Bronchial epithelial cell (primary cell): ENCODE measurements at regions not wholly inside any gene's neighbourhood (a gene's known extent, or its start where the extent isn't known, plus 50 kb on each side); places are given as distances from the start of the nearest gene placed in this dataset.
A peak's percentile ranks its signal among the peaks of the same experiment; 100 is the strongest.
"Not testable (repeated sequence)": the region's sequence is repeated elsewhere in the genome, so short reads cannot be mapped to it uniquely, and the experiment has no call there.

ENCODE experiments used
- DNase-seq: peaks from one replicate; pipeline ENCODE4 v3.0.0-alpha.2; 2010; ENCODE audit warnings: low read depth
- FAIRE-seq: peaks from 2 replicates; lab custom pipeline; 2011; peaks lifted over from hg19 to GRCh38; lab: Jason Lieb, UNC
- H3K27me3 ChIP-seq: 2 replicates; pipeline ENCODE4 v1.5.1; 2011; ENCODE audit warnings: low read length; ENCODE audit not compliant: control insufficient read depth, insufficient read depth
- H3K36me3 ChIP-seq: 2 replicates; pipeline ENCODE4 v1.5.1; 2011; ENCODE audit warnings: low read length; ENCODE audit not compliant: control insufficient read depth, insufficient read depth
- H3K4me3 ChIP-seq: 2 replicates; pipeline ENCODE4 v1.5.1; 2011; ENCODE audit warnings: mild to moderate bottlenecking, low read depth, low read length, control low read depth
- TF ChIP-seq, protein P1 (sequence below): IDR thresholded peaks from 2 replicates; pipeline ENCODE4 v1.5.1; 2011; ENCODE audit warnings: mild to moderate bottlenecking, moderate library complexity, low read length, control low read depth, inconsistent platforms; ENCODE audit not compliant: insufficient read depth, severe bottlenecking

DNA sequence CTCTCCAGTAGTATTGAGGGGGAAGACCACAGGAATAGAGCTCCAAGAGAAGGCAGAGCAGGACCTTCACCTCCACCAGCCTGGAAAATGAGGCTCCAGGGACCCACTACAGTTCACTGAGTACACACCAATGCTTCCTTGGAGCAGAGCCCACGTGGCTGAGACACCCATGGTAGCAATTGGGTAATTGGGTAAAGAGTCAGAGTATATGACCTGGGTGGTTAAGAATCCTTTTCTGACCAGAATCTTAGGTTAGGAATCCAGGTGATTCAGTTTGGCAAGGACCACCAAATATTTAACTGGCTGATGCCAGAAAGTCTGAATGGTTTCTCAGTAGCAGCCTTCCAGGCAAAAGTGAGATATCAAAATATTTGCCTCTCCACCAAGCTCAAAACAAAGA lies 107.7 kb downstream of the MDH1 start:
- Histone ChIP-seq H3K36me3 (no peaks in the 10 kb centered on the region), H3K27me3 (no peaks in the 10 kb centered on the region), H3K4me3 (no peak overlapping the region)
- TF ChIP-seq, protein P1, sequence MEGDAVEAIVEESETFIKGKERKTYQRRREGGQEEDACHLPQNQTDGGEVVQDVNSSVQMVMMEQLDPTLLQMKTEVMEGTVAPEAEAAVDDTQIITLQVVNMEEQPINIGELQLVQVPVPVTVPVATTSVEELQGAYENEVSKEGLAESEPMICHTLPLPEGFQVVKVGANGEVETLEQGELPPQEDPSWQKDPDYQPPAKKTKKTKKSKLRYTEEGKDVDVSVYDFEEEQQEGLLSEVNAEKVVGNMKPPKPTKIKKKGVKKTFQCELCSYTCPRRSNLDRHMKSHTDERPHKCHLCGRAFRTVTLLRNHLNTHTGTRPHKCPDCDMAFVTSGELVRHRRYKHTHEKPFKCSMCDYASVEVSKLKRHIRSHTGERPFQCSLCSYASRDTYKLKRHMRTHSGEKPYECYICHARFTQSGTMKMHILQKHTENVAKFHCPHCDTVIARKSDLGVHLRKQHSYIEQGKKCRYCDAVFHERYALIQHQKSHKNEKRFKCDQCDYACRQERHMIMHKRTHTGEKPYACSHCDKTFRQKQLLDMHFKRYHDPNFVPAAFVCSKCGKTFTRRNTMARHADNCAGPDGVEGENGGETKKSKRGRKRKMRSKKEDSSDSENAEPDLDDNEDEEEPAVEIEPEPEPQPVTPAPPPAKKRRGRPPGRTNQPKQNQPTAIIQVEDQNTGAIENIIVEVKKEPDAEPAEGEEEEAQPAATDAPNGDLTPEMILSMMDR: no peak
- FAIRE-seq (no peak), DNase-seq (peak; percentile 62)

DNA sequence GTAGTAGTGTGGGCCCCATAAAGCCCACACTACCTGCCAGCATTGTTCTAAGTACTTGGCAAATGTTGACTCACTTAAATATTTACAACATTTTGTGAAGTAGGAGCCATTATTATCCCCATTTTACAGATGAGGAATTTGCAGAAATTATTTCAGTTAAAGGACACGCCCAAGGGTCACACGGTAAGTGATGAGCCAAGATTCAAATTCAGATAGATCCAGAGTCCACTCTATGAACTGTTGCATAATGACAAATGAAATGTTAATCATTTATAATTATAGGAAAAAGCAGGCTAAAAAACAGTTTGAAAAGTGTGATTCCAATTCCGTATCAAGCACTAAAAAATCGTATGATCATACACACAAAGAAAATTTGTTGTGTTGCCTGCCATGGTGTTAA lies 108.4 kb downstream of the MDH1 start:
- H3K4me3 ChIP-seq: no peak overlapping the region
- DNase-seq: no peak
- no peak for FAIRE-seq
- no peaks in the 10 kb centered on the region for H3K36me3 ChIP-seq
- no peaks in the 10 kb centered on the region for H3K27me3 ChIP-seq
- TF ChIP-seq, protein P1: no peak

DNA sequence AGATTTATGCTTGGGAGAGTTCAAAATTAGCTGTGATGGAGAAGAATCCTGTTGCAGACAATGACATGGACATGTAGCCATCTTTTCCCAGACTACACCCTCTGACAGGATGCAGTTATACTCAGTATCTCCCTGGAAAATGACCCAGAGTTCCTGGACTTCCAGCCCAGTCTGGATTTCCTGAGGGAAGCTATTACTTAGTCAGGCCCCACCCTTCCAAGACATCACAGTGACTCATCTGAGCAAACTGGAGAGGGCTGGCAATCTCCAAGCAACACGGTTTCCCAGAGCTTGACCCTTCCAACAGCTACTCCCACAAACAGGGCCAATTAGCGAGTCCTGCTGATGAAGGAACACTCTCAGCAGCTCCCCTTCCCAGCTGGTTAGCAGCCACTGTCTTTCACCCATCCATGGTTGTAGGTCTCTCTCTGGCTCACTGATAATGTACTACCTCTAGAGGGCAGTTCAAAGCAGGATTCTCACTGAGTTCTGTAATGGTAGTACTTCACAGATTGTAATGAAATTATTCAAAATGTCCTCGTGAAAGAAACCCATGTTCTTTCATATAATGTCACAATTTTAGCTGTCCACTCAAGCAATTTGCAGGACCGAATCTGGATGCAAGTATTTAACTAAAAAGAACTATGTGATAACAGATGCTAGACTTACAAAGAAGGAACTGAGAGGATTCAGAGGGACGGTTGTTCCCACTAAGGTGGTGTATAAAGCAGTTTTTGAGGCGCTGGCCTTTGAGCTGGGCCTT lies 110.2 kb downstream of the MDH1 start:
- no peaks in the 10 kb centered on the region for H3K27me3 ChIP-seq
- FAIRE-seq: peak; percentile 95
- no peaks in the 10 kb centered on the region for H3K36me3 ChIP-seq
- TF ChIP-seq, protein P1: peak; percentile 48
- no peak overlapping the region for H3K4me3 ChIP-seq
- DNase-seq: peak; percentile 94

DNA sequence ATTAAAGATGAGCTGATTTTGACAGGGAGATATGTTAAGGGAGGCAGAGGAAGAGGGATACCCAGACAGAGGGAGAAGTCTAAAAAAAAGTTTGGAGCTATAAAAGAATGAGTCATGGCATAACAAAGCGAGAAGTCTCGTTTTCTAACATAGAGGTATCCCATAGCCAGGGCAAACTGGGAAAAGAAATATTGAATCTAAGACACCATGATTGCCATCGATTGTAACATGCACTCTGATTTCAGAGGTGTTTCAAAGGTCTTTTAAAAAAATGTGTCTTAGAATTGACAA lies 110.7 kb downstream of the MDH1 start:
- TF ChIP-seq, protein P1: no peak
- Histone ChIP-seq H3K4me3 (no peak overlapping the region), H3K36me3 (no peaks in the 10 kb centered on the region), H3K27me3 (no peaks in the 10 kb centered on the region)
- DNase-seq (peak; percentile 17), FAIRE-seq (no peak)

DNA sequence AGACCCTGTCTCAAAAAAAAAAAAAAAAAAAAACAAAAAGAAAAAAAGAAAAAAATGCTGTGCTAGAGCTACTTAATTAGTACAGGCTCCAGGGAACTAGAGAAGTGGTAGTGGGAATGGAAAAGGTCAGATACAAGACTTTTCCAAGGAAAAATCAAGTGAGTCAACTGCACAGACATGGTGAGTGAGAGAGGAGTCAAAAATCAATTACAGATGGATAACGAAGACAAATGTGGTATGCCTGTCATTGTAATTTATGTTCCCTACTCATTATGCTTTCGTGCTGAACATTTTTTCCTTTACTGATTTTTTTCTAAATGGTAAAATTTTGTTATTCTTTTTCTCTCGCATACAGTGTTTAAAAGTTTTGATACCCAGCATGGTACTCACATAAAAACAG lies 111.5 kb downstream of the MDH1 start:
- Histone ChIP-seq H3K4me3 (no peak overlapping the region), H3K36me3 (no peaks in the 10 kb centered on the region), H3K27me3 (no peaks in the 10 kb centered on the region)
- TF ChIP-seq, protein P1: no peak
- DNase-seq (no peak), FAIRE-seq (no peak)

DNA sequence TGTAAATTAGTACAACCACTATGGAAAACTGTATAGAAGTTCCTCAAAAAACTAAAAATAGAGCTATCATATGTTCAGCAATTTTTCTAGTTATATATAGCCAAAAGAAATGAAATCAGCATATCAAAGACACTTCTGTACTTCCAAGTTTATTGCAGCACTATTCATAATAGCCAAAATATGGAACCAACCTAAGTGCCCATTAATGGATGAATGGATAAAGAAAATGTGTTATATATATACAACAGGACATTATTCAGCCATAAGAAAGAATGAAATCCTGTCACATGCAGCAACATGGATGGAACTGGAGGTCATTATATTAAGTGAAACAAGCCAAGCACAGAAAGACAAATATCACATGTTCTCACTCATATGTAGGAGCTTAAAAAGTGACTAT lies 112.6 kb downstream of the MDH1 start:
- Histone ChIP-seq H3K36me3 (no peaks in the 10 kb centered on the region), H3K27me3 (no peaks in the 10 kb centered on the region), H3K4me3 (no peak overlapping the region)
- FAIRE-seq (no peak), DNase-seq (no peak)
- TF ChIP-seq, protein P1: no peak

DNA sequence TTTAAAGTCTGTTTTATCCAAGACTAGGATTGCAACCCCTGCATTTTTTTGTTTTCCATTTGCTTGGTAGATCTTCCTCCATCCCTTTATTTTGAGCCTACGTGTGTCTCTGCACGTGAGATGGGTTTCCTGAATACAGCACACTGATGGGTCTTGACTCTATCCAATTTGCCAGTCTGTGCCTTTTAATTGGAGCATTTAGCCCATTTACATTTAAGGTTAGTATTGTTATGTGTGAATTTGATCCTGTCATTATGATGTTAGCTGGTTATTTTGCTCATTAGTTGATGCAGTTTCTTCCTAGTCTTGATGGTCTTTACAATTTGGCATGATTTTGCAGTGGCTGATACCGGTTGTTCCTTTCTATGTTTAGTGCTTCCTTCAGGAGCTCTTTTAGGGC lies 117.3 kb downstream of the MDH1 start:
- not testable (repeated sequence) for FAIRE-seq, H3K36me3 ChIP-seq, H3K4me3 ChIP-seq, DNase-seq, H3K27me3 ChIP-seq
